SK-N-MC (cell line): ENCODE measurements at regions not wholly inside any gene's neighbourhood (a gene's known extent, or its start where the extent isn't known, plus 50 kb on each side); places are given as distances from the start of the nearest gene placed in this dataset.

ENCODE experiments used
- EZH2 ChIP-seq: fragments of 200-600 bp; sonication (generic); IDR thresholded peaks from one replicate; pipeline ENCODE4 v1.6.1; 2017; ENCODE audit warnings: antibody characterized with exemption
- FOXP2 ChIP-seq: optimal IDR thresholded peaks from 2 replicates; pipeline ENCODE3; 2011; ENCODE audit warnings: mild to moderate bottlenecking, moderate library complexity; ENCODE audit not compliant: insufficient read depth; ENCODE audit errors: extremely low read length, control extremely low read depth
- POLR2AphosphoS5 ChIP-seq: IDR thresholded peaks from 2 replicates; pipeline ENCODE4 v1.6.1; 2012; ENCODE audit warnings: mild to moderate bottlenecking, low read depth, low read length, borderline replicate concordance

GRCh38 chr13:97555034-97555433 is 121.1 kb downstream of the RAP2A start:
- no peak for TF ChIP-seq EZH2
- no peak for TF ChIP-seq POLR2AphosphoS5
- TF ChIP-seq FOXP2: no peak
